ENCODE measurements at regions not wholly inside any gene's neighbourhood (a gene's known extent, or its start where the extent isn't known, plus 50 kb on each side); places are given as distances from the start of the nearest gene placed in this dataset.

GRCh38 chrX:56505866-56506265 is 57.6 kb upstream of the UBQLN2 start (continued):
- TF ChIP-seq ZBTB40 (IDR thresholded peaks at IDR 0.05; ENCODE audit: borderline replicate concordance) = no peak
- TF ChIP-seq POLR2AphosphoS5 (IDR thresholded peaks at IDR 0.05; ENCODE audit: low read length) = no peak
- no peak for TF ChIP-seq BACH1 (IDR thresholded peaks at IDR 0.05; ENCODE audit: borderline replicate concordance)
- no peak for TF ChIP-seq IRF5 (IDR thresholded peaks at IDR 0.05; ENCODE audit: borderline replicate concordance)
- no peak for TF ChIP-seq HDGF (IDR thresholded peaks at IDR 0.05)
- TF ChIP-seq ZNF384 (IDR thresholded peaks at IDR 0.05; ENCODE audit: borderline replicate concordance, low read depth, low read length) = no peak
- TF ChIP-seq CBFB (IDR thresholded peaks at IDR 0.05; ENCODE audit: low read depth) = no peak
- no peak for TF ChIP-seq CEBPB (IDR thresholded peaks at IDR 0.05; ENCODE audit: borderline replicate concordance in 1 of 2, low read depth in 2 of 2, low read length in 2 of 2)
- no peak for TF ChIP-seq SPI1 (IDR thresholded peaks at IDR 0.05; ENCODE audit: borderline replicate concordance, insufficient read depth, low read depth, low read length)

Measured in GM12878 (cell line).